ENCODE measurements at regions not wholly inside any gene's neighbourhood (a gene's known extent, or its start where the extent isn't known, plus 50 kb on each side); places are given as distances from the start of the nearest gene placed in this dataset.

GRCh38 chr6:40755749-40756452 is 168.7 kb upstream of the LRFN2 start:
- TF ChIP-seq EZH2 (IDR thresholded peaks at IDR 0.05; ENCODE audit: low read depth) (no peak), CTCF (conservative IDR thresholded peaks at IDR 0.05) (no peak)
- no peaks in the 10 kb centered on the region for H3K9me2 ChIP-seq (ENCODE audit: insufficient read depth)
- H3K9me3 ChIP-seq (ENCODE audit: insufficient read depth, low read depth), result no peaks in the 10 kb centered on the region
- BruUV-seq (replicated peaks), result no TSS peak
- H2AFZ ChIP-seq, result no peak overlapping the region
- no peak overlapping the region for H3K4me3 ChIP-seq
- H3K27ac ChIP-seq, result no peak overlapping the region
- H3K27me3 ChIP-seq (ENCODE audit: insufficient read depth, low read depth), result peaks cover 52% of the 10 kb centered on the region
- intact Hi-C loops (cut with micrococcal nuclease; ENCODE audit: unreplicated experiment), result no loop called here
- H3K4me2 ChIP-seq, result no peak overlapping the region
- no peaks in the 10 kb centered on the region for H3K79me2 ChIP-seq (ENCODE audit: low read depth)
- H4K20me1 ChIP-seq (ENCODE audit: insufficient read depth), result no peaks in the 10 kb centered on the region
- no peaks in the 10 kb centered on the region for H3F3A ChIP-seq (ENCODE audit: insufficient read depth, low read depth)
- POLR2A ChIA-PET (ENCODE audit: unreplicated experiment), result no interaction called here
- no peaks in the 10 kb centered on the region for H3K4me1 ChIP-seq (replicated peaks; ENCODE audit: insufficient read depth)
- CTCF ChIA-PET, result no interaction called here
- no peak for DNase-seq
- no peaks in the 10 kb centered on the region for H3K36me3 ChIP-seq (ENCODE audit: low read depth)

- Histone ChIP-seq H3K9me3 (ENCODE audit: insufficient read depth, low read depth) (no peaks in the 10 kb centered on the region), H3F3A (ENCODE audit: insufficient read depth, low read depth) (no peaks in the 10 kb centered on the region), H4K20me1 (ENCODE audit: insufficient read depth) (no peaks in the 10 kb centered on the region), H3K4me3 (no peak overlapping the region), H3K9me2 (ENCODE audit: insufficient read depth) (no peaks in the 10 kb centered on the region), H3K27me3 (ENCODE audit: insufficient read depth, low read depth) (peaks cover 52% of the 10 kb centered on the region), H3K27ac (no peak overlapping the region), H3K4me2 (no peak overlapping the region), H3K79me2 (ENCODE audit: low read depth) (no peaks in the 10 kb centered on the region), H3K36me3 (ENCODE audit: low read depth) (no peaks in the 10 kb centered on the region), H3K4me1 (replicated peaks; ENCODE audit: insufficient read depth) (no peaks in the 10 kb centered on the region), H2AFZ (no peak overlapping the region)
- intact Hi-C loops (cut with micrococcal nuclease; ENCODE audit: unreplicated experiment), result no loop called here
- ChIA-PET CTCF (no interaction called here), POLR2A (ENCODE audit: unreplicated experiment) (no interaction called here)
- BruUV-seq (replicated peaks), result no TSS peak
- DNase-seq, result no peak
- no peak for TF ChIP-seq EZH2 (IDR thresholded peaks at IDR 0.05; ENCODE audit: low read depth)
- TF ChIP-seq CTCF (conservative IDR thresholded peaks at IDR 0.05), result no peak
These were observed 168.0 kb upstream of the LRFN2 start for GRCh38 chr6:40755046-40755681.

DNA sequence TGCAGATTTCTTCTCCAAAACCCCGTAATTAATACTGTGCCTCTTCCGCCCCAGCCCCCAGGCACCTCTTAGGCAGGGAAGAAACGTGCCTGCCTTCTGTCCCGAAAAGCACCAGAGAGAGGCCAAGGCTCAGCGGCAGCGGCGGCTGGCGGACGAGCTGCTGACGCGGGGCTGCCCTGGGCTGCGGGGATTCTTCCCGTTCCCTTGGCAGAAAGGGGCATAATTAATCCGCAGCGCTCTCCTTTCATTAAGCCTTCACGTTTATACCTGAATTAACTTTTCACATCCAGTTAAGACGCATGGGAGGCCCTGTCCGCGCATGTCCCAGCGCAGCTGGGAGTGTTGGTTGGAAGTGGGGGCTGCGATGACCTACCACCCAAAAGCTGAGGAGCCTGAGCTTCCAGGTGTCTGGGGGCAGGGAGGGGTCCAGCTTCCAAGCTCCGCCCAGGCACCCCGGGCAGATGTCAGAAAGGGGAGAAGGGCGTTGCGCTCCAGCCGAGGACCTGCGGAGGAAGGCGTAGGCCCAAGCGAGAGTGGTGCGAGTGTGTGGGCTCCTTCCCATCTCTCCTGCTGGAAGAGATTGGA is 167.4 kb upstream of the LRFN2 start:
- no peak for DNase-seq
- Histone ChIP-seq H3K9me3 (ENCODE audit: insufficient read depth, low read depth) (no peaks in the 10 kb centered on the region), H4K20me1 (ENCODE audit: insufficient read depth) (no peaks in the 10 kb centered on the region), H3K4me1 (replicated peaks; ENCODE audit: insufficient read depth) (no peaks in the 10 kb centered on the region), H3K9me2 (ENCODE audit: insufficient read depth) (no peaks in the 10 kb centered on the region), H2AFZ (no peak overlapping the region), H3K79me2 (ENCODE audit: low read depth) (no peaks in the 10 kb centered on the region), H3F3A (ENCODE audit: insufficient read depth, low read depth) (no peaks in the 10 kb centered on the region), H3K27ac (no peak overlapping the region), H3K27me3 (ENCODE audit: insufficient read depth, low read depth) (peaks cover 52% of the 10 kb centered on the region), H3K36me3 (ENCODE audit: low read depth) (no peaks in the 10 kb centered on the region), H3K4me3 (no peak overlapping the region), H3K4me2 (no peak overlapping the region)
- CTCF ChIA-PET, result no interaction called here
- POLR2A ChIA-PET (ENCODE audit: unreplicated experiment), result no interaction called here
- BruUV-seq (replicated peaks), result no TSS peak
- intact Hi-C loops (cut with micrococcal nuclease; ENCODE audit: unreplicated experiment), result no loop called here
- TF ChIP-seq EZH2 (IDR thresholded peaks at IDR 0.05; ENCODE audit: low read depth), result no peak
- TF ChIP-seq CTCF (conservative IDR thresholded peaks at IDR 0.05), result no peak

Data from PC-9 (cell line).